GM12873 (cell line): ENCODE measurements at regions not wholly inside any gene's neighbourhood (a gene's known extent, or its start where the extent isn't known, plus 50 kb on each side); places are given as distances from the start of the nearest gene placed in this dataset.
A peak's percentile ranks its signal among the peaks of the same experiment; 100 is the strongest.

Experiments
- TF ChIP-seq, protein P1 (sequence below): IDR thresholded peaks from 2 replicates; pipeline ENCODE4 v1.5.1; 2012; ENCODE audit warnings: low read depth, mild to moderate bottlenecking, moderate library complexity, low read length, control low read depth; ENCODE audit not compliant: insufficient read depth; ENCODE audit errors: missing control alignments

GRCh38 chr4:10925996-10926395 lies 241.4 kb upstream of the CLNK start:
- TF ChIP-seq, protein P1, sequence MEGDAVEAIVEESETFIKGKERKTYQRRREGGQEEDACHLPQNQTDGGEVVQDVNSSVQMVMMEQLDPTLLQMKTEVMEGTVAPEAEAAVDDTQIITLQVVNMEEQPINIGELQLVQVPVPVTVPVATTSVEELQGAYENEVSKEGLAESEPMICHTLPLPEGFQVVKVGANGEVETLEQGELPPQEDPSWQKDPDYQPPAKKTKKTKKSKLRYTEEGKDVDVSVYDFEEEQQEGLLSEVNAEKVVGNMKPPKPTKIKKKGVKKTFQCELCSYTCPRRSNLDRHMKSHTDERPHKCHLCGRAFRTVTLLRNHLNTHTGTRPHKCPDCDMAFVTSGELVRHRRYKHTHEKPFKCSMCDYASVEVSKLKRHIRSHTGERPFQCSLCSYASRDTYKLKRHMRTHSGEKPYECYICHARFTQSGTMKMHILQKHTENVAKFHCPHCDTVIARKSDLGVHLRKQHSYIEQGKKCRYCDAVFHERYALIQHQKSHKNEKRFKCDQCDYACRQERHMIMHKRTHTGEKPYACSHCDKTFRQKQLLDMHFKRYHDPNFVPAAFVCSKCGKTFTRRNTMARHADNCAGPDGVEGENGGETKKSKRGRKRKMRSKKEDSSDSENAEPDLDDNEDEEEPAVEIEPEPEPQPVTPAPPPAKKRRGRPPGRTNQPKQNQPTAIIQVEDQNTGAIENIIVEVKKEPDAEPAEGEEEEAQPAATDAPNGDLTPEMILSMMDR, result no peak

DNA sequence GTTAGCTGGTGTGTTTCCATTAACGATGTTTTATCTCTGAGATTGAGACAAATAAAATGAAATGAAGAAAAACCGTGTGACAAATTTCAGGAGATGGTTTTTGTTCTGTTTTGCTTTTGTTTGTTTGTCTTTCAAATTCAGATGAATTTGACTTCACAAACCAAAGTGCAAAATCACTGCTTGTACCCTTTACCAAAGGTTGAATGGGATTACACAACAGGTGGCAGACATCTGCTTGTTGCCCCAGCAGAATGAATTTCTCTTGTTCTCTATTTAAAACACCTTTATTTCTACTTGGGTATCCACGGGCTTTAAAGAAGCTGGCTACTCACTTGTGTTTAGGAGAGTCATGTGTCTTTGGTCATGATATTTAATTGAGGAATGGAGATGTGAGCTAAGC lies 239.7 kb upstream of the CLNK start:
- TF ChIP-seq, protein P1, result no peak

- TF ChIP-seq, protein P1, result no peak
Measured at GRCh38 chr4:10917566-10917965, 233.0 kb upstream of the CLNK start.

GRCh38 chr4:10898072-10898471 lies 213.5 kb upstream of the CLNK start:
- TF ChIP-seq, protein P1, result no peak

DNA sequence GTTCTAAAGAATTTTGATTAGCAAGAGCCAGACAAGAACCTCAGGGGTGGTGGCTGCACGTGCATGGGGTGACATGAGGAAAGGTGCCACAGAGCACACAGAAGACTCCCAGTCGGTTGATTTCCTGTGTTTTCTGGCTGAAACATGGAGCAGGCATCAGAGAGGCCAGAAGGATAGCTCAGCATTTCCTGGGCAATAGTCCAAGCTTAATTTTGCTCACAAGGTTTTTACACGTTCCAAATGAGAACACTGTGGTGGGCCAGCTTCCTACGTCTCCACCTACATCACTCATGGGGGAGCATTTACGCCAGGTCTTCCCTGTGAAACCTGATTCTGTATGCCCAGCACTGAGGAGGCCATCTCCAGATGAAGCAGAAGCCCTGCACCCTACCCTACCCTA lies 212.5 kb upstream of the CLNK start:
- TF ChIP-seq, protein P1, result no peak

GRCh38 chr4:10893395-10893794 lies 208.8 kb upstream of the CLNK start:
- TF ChIP-seq, protein P1, result peak; percentile 72

DNA sequence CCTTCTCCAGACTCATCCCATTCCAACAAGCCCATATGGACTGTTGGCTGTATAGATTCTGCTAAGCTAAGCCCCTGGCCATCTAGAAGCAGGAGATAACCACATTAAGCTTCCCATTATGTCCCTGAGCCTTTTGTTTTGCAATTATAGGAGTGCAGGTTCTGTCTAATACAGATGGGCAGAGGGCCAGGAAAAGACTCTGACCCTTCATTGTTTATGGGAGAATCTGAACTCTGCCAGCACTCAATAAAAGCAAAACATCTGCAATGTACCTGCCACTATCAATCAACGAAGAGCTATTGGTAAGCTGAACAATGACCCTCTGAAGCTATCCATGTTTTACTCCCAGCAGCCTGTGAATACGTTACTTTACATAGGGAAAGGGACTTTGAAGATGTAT lies 207.3 kb upstream of the CLNK start:
- TF ChIP-seq, protein P1, result no peak
